ENCODE measurements at regions not wholly inside any gene's neighbourhood (a gene's known extent, or its start where the extent isn't known, plus 50 kb on each side); places are given as distances from the start of the nearest gene placed in this dataset.
"Not testable (repeated sequence)": the region's sequence is repeated elsewhere in the genome, so short reads cannot be mapped to it uniquely, and the experiment has no call there.

GRCh38 chr18:55695091-55695490 is 107.1 kb upstream of the TCF4 start:
- DNase-seq: no peak

- no peak for DNase-seq
These were observed 106.3 kb upstream of the TCF4 start for GRCh38 chr18:55694291-55694690.

- DNase-seq: no peak
These were observed 100.0 kb upstream of the TCF4 start for GRCh38 chr18:55688030-55688429.

- DNase-seq: no peak
These were observed 99.1 kb upstream of the TCF4 start for GRCh38 chr18:55687106-55687505.

- DNase-seq: no peak
These were observed 97.6 kb upstream of the TCF4 start for GRCh38 chr18:55685638-55686037.

GRCh38 chr18:55672574-55673361 is 84.8 kb upstream of the TCF4 start:
- DNase-seq: no peak

- no peak for DNase-seq
These were observed 77.5 kb upstream of the TCF4 start for GRCh38 chr18:55665506-55665905.

- not testable (repeated sequence) for DNase-seq
These were observed 76.9 kb upstream of the TCF4 start for GRCh38 chr18:55664758-55665400.

- DNase-seq: no peak
These were observed 75.9 kb upstream of the TCF4 start for GRCh38 chr18:55663891-55664290.

GRCh38 chr18:55658598-55658997 is 70.6 kb upstream of the TCF4 start:
- DNase-seq: no peak

GRCh38 chr18:55657572-55658331 is 69.8 kb upstream of the TCF4 start:
- DNase-seq: no peak

- no peak for DNase-seq
These were observed 67.0 kb upstream of the TCF4 start for GRCh38 chr18:55654986-55655385.

- no peak for DNase-seq
These were observed 63.2 kb upstream of the TCF4 start for GRCh38 chr18:55651236-55651635.

GRCh38 chr18:55650363-55650870 is 62.4 kb upstream of the TCF4 start:
- DNase-seq: no peak

GRCh38 chr18:55647331-55647730 is 59.3 kb upstream of the TCF4 start:
- DNase-seq: no peak

GRCh38 chr18:55642191-55642590 is 54.2 kb upstream of the TCF4 start:
- DNase-seq: no peak

- DNase-seq: no peak
These were observed 53.5 kb upstream of the TCF4 start for GRCh38 chr18:55641486-55641885.
